HT-29 (cell line): ENCODE measurements at regions not wholly inside any gene's neighbourhood (a gene's known extent, or its start where the extent isn't known, plus 50 kb on each side); places are given as distances from the start of the nearest gene placed in this dataset.
A peak's percentile ranks its signal among the peaks of the same experiment; 100 is the strongest.

Experiments used
- DNase-seq: peaks from one replicate; pipeline ENCODE4 v3.0.0-alpha.2; 2015; ENCODE audit warnings: low spot score

- no peak for DNase-seq
Observed at GRCh38 chr6:22021966-22022365, 274.9 kb downstream of the PRL start.

DNA sequence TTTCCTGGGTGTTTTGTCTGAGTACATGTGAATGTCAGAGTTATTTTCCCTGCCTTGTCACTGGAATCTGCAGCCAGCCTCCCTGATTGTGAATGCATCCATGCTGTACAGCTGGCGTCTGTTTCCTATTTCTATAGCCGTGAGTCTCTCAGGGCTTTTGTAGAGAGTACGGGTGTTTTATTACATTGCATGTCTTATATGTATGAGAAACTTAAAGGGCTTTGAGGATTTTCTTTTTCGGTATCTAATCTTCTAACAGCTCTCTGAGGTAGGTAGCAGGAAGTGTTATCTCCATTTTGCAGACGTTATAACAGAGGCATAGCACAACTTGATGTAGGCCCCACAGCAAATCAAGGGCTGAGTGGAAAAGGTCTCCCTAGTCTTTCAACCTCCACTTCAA lies 272.9 kb downstream of the PRL start:
- DNase-seq = no peak

DNA sequence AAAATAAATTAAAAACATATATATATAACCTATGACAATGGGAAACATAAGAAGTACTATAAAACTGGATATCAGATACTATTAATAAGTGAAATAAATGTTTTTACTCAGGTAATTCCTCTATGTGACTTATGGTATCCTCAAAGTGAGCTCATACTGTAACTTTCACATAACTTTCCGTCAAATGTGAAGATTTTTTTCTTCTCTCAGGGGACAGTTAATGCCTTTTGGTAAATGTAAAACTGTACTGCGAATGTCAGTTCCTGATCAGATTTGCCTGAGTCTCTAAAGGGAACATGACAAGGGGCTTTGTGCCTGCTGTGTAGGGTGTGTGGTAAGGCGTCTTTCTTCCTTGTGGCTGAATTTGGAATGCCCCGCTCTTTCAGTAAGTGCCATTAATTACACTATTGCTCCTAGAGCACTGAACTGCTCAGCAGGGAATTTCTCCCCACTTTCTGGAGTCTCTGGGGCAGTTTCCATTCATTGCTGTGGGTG lies 271.8 kb downstream of the PRL start:
- DNase-seq = no peak

DNA sequence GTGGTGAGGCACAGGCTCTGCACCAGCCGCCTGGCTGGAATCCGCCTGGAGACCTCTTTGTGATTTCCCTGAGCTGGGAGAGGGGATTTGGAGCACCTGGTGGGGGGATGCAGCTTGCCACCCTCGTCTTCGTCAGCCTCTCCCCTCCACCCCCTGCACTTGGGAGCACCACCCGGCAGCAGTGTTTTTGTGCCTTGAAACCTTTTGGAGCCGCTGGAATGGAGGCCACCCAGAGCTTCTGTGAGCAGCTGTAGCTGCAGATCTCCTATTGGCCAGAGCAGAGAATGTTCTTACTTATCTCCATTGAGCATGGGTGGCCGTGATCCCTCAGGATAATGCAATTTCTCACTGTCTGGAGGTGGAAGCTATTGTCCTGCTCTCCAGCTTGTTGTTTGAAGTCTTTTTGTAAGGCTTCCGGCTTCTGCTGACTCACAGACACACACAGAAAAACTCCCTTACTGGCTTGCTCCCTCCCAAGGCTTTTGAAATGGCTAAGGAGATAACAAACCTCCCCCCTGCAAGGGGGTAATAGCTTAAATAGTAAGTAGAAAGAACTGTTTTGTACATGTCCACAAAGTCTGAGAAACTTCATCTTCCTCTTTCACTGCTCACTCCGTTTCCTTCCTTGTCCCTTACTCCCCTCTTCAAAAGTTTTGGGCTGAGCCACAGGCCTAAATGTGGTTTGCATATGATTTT lies 271.2 kb downstream of the PRL start:
- no peak for DNase-seq

DNA sequence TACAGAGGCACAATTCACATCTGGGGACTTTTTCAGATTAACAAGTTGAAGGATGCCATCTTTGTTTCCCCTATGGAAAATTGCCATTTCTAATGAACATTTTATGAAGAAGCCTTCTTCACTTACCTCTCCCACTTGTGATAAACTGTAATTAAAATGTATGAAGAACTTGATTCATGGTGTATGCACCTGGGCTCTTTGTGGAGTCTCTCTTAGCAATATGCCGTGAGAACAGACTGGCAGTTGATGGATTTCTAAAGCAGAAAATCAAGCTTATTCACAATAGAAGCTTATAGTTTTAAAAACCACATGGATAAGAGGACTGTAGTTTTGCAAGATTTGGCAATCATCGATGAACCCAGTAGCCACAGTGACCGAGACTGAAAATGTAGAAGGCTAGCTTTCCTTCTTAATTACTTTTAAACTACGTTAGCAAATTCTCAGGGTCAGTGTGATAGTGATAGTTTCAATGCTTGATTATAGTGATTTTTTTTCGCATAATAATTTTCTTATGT lies 270.6 kb downstream of the PRL start:
- DNase-seq = no peak

DNA sequence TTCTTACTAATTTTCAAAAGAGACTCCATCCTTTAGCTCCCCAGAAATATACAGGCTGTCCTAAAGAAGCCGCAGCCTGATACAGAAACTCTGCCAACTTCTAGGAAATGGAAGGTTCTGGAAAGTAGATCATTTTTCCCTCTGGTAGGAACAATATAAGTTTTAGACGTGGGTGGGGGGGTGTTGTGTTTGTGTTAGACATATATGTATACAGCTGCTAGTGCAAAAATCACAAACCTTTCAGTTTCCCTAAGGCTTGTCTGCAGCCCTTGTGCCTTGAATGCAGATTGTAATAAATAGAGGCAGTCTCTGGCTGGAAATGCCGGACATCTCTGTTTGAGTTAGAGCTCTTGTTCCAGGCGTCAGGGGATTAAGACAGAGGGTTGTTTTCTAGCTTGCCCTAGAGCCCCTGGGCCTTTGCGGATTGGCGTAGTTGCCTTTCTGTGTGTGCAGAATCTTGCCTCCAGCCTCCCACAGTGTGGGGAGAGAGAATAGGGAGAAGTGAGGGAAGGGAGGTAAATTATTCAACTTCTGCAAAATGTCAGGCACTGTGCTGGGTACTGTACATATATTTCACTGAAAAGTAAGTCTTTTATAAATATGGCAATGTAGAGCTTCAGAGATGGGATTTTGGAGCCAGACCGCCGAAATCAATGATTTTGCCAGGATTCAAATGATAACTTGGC lies 269.7 kb downstream of the PRL start:
- DNase-seq = no peak

- no peak for DNase-seq
Observed at GRCh38 chr6:22028403-22029090, 268.3 kb downstream of the PRL start.

- no peak for DNase-seq
Observed at GRCh38 chr6:22029171-22029570, 267.7 kb downstream of the PRL start.

- no peak for DNase-seq
Observed at GRCh38 chr6:22030730-22031619, 265.9 kb downstream of the PRL start.

DNA sequence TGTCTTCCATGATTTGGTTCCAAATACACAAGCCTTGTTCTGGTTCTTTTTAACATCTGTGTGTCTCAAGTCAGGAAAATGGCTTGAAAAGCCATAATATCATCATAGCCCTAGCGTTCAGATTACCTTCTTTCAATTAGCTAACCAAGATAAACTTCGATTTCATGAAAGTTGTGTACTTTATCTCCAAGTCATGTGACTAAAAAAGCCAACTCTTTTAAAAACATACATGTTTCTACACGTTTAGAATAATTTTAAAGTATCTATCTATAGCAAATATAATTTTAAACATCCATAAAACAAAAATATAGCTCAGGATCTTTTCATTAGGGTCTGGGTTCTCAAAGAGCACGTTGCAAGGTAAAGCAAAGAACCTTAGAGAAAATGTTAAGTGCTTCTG lies 261.1 kb downstream of the PRL start:
- no peak for DNase-seq

- DNase-seq = peak; percentile 63
Observed at GRCh38 chr6:22036275-22036674, 260.6 kb downstream of the PRL start.

GRCh38 chr6:22036699-22037098 lies 260.1 kb downstream of the PRL start:
- DNase-seq = peak; percentile 30

GRCh38 chr6:22041797-22042480 lies 254.9 kb downstream of the PRL start:
- no peak for DNase-seq

GRCh38 chr6:22042706-22043105 lies 254.1 kb downstream of the PRL start:
- DNase-seq = no peak

GRCh38 chr6:22043284-22043962 lies 253.4 kb downstream of the PRL start:
- DNase-seq = no peak

DNA sequence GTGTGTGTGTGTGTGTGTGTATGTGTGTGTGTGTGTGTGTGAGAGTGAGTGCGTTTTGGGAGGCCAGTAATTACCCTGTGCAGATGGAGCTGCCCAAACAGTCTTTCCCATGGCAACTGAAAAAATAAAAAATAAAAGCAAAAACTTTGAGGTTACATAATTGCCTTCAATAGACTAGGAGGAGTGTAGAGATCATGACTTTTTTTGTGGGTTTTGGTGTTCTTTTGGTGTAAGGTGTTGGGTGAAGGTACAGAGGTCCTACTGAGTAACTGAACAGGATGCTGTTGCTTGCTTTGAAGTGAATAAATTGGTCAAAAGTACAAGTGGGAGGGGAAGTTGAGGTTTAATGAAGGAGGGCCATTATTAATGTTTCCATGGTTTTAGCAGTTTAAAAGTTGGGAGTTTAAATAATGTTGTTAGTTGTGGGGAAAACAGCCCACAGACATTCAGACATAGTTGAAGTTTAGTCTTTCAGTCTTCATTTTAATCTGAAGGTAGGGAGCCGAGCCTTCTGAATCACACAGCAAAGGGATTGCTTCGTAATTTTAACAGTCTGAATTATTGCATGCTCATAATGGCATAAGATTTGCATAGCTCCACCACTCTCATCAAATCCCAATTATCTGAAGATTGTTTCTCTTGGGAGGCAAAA lies 251.4 kb downstream of the PRL start:
- no peak for DNase-seq

DNA sequence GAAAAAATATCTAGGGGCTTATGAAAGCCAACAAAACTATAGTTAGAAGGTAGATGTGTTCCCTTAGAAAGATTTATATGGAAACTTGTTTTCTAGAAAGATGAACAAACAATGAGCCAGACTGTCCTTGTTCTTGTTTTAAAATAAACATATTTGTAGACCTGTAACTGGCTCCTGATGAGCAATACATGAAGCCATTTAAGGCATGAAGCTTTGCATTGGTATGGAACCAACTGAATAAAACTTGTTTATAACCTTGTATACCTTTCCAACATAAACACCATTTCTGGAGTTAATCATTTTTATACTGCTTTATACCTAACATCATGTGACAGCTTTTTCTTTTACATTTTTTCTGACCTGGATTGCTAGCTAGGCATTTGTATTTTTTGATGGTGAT lies 247.8 kb downstream of the PRL start:
- no peak for DNase-seq

DNA sequence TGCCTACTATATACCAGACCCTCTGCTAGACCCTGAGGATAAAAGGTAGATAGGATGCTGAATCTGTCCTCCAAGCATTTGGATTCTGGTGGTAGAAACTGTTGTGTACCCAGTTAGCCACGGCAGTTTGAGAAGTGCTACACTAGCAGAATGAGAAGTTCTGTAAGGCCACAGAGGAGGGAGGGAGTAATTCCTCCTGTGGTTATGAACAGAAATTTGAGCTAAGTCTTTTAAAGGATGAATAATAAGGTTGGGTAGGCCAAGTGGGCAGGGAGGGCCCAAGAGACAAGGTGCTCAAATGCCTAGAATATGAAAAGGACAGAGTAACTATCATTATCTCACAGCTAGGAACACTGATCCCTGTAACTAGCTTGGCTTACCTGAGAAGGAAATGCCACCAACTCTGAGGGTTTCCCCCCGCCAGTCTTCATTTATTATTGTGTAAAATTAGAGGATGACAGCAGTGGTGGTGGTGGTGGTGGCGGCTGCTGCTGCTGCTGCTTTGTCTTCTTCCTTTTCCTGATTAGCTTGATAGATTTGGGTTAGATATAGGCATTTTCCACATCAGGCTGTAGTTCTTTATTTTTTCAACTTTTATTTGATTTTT lies 243.3 kb downstream of the PRL start:
- no peak for DNase-seq

GRCh38 chr6:22056398-22056797 lies 240.4 kb downstream of the PRL start:
- no peak for DNase-seq
